Right cardiac atrium (tissue), 5 donors: ENCODE measurements at regions not wholly inside any gene's neighbourhood (a gene's known extent, or its start where the extent isn't known, plus 50 kb on each side); places are given as distances from the start of the nearest gene placed in this dataset.
"Not testable (repeated sequence)": the region's sequence is repeated elsewhere in the genome, so short reads cannot be mapped to it uniquely, and the experiment has no call there.

Source experiments
- ATAC-seq, 2 donors: fragments of 200-7000 bp; cut with Tn5 transposase; one replicate each; pipeline versions ENCODE4 v1.8.0 to v1.9.1; 2020; ENCODE audit warnings: moderate library complexity in 2 of 2, mild to moderate bottlenecking in 1 of 2
- DNase-seq, 3 donors: peaks; one replicate each; pipeline ENCODE4 v3.0.0-alpha.2; 2020
- H3K27ac ChIP-seq: one replicate; pipeline ENCODE4 v1.5.1; 2013; ENCODE audit warnings: mild to moderate bottlenecking, low read length, control low read depth, moderate library complexity
- H3K27me3 ChIP-seq: one replicate; pipeline ENCODE4 v1.6.1; 2013; ENCODE audit not compliant: control insufficient read depth, insufficient read depth
- H3K4me1 ChIP-seq: one replicate; pipeline ENCODE4 v1.6.1; 2013; ENCODE audit warnings: low read length; ENCODE audit not compliant: control insufficient read depth, insufficient read depth
- H3K4me3 ChIP-seq: one replicate; pipeline ENCODE4 v1.5.1; 2013; ENCODE audit warnings: low read length, control low read depth
- H3K9me3 ChIP-seq: one replicate; pipeline ENCODE4 v1.6.1; 2013; ENCODE audit warnings: low read length; ENCODE audit not compliant: control insufficient read depth
- WGBS: extraction: QIAGEN DNeasy Blood & Tissue Kit; methylation state at CpG from one replicate; pipeline ENCODE4 v1.1.7; 2013; 5-methylcytosine and 5-hydroxymethylcytosine counted together
- intact Hi-C, 4 donors: fragments of 100-400 bp; cut with DNase I; formaldehyde crosslinking; loops; one replicate each; pipeline versions ENCODE4 v1.11.0 to v1.14.0; 2022 to 2023
- donor health status: healthy with polysubstance abuse.
- donor health status: DM: no; HTN: yes; CAD: no.
- donor health status: DM: no; HTN: no; CAD: no.
- donor health status: DM: no; HTN: yes; CAD: no; lungs with severe emphysema.
- donor health status: DM: yes; HTN: yes; CAD: no.

DNA sequence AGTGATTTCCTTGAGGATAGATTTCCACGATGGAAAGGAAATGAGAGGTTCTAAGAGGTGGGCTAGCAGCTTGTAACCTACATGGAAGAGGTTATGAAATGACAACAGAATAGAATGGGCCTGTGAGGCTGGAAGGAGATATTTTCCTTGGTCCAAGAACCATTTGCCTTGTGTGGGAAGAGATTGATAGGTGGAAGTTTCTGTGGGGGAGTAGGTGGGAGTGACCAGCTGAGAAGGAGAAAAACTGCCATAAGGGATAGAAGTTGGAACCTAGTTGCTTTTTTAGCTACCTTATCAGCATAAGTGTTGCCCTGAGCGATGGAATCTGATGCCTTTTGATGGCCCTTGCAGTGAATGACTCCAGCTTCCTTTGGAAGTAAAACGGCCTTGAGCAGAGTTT, 60.4 kb upstream of the NAA35 start:
- H3K27ac ChIP-seq, DNase-seq, H3K4me3 ChIP-seq, H3K9me3 ChIP-seq, H3K4me1 ChIP-seq, ATAC-seq, intact Hi-C loops, H3K27me3 ChIP-seq: not testable (repeated sequence)
- WGBS: 45% methylated on average over 3 of the region's 3 CpGs

DNA sequence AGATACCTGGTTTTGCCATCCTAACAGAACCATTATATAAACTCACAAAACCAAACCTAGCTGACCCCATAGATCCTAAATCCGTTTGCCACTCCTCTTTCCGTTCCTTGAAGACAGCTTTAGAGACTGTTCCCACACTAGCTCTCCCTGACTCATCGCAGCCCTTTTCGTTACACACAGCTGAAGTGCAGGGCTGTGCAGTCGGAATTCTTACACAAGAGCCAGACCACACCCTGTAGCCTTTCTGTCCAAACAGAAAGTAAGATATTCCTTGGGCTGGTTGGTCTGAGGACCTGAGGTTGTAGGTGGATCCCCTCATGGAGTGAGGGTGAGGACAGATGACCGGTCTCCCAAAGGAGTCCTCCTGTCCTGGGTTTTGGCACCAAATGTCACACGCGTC, 56.7 kb upstream of the NAA35 start:
- intact Hi-C loops: no loop called here
- no peaks in the 10 kb centered on the region for H3K9me3 ChIP-seq
- WGBS: 96% methylated on average over 8 of the region's 8 CpGs
- ATAC-seq (no peak), DNase-seq (no peak)
- no peak overlapping the region for H3K4me3 ChIP-seq
- no peak overlapping the region for H3K27ac ChIP-seq
- H3K27me3 ChIP-seq: no peaks in the 10 kb centered on the region
- H3K4me1 ChIP-seq: no peaks in the 10 kb centered on the region

DNA sequence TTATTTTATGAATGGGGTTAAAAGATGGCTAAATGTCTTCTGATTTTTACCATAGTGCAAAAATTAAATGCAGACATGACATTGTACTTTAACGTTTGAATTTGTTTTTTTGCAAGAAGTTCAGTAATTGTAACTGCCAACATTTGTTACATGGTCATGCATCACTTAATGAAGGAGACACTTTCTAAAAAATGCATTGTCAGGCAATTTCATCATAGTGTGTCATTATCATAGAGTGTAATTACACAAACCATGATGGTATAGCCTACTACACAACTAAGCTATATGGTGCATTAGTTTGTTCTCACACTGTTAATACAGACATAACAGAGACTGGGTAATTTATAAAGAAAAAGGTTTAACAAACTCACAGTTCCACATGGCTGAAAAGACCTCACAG, 50.0 kb upstream of the NAA35 start:
- Histone ChIP-seq H3K9me3 (no peaks in the 10 kb centered on the region), H3K4me3 (no peak overlapping the region), H3K27me3 (no peaks in the 10 kb centered on the region), H3K4me1 (no peaks in the 10 kb centered on the region), H3K27ac (no peak overlapping the region)
- intact Hi-C loops: no loop called here
- WGBS: 78% methylated on average over 1 of the region's 1 CpG
- DNase-seq: no peak
- ATAC-seq: no peak
